Erythroblast (primary cell): ENCODE measurements at regions not wholly inside any gene's neighbourhood (a gene's known extent, or its start where the extent isn't known, plus 50 kb on each side); places are given as distances from the start of the nearest gene placed in this dataset.

ENCODE experiments used
- DNase-seq, 2 experiments: peaks; one replicate each; lab custom pipeline; 2025; lab: John Stamatoyannopoulos, UW
- GATA1 ChIP-seq: IDR thresholded peaks from 2 replicates; pipeline ENCODE4 v1.6.1; 2011; ENCODE audit warnings: low read depth, mild to moderate bottlenecking, control low read depth, low read length, moderate library complexity
- POLR2A ChIP-seq: IDR thresholded peaks from 2 replicates; pipeline ENCODE4 v1.6.1; 2011; ENCODE audit warnings: mild to moderate bottlenecking, low read length

DNA sequence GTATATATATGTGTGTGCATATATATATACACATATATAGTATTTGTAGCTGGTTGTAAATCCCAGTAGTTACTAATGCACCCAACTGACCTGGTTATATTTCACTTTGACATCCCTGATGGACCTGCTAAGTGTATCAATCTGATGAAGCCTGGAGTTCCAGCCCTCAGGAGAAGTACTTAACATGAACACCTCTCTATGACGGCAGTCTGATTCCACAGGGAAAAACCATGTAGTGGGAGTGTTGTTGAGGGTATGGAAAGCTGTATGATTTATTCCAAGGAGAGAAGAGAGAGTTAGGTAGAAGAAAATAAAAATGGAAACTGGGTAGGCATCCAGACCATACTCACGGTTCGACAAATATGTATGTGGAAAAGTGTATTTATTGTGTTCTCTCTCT is 531.2 kb upstream of the SEMA6D start:
- TF ChIP-seq POLR2A (no peak), GATA1 (no peak)
- DNase-seq: no peak

DNA sequence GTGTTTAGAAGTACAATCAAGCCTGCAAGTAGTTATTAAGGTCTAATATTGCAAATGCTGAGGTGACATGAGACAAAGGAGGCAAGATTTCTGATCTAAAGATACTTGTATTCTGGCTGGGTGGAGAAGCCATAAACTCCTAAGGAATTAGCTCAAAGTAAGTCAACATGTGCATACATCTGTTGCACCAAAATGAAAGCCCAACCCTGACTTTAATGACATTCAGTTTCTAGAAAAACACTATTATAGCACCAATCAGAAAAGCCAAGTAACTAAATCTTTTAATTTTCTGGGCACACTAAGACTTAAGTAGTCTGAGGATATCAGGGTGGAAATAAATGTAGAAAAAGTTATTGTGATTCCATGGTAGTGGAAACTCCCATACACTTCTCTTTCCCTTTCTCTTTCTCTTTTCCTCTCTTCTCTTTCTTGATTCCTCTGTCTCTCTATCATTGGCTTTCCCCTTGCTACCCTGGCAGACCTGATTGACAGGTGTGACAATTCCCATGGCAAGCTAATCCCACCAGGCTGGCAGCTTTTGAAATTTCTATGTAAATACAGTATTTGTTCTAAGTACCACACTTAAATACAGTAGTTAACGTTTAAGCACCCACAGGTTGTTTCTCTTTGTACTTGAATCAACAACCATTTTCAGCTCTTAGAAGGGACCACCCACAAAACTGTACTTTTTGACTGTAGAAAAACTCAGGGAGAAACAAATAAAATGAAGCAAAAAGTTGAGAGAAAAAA is 528.4 kb upstream of the SEMA6D start:
- no peak for DNase-seq
- TF ChIP-seq GATA1 (no peak), POLR2A (no peak)

DNA sequence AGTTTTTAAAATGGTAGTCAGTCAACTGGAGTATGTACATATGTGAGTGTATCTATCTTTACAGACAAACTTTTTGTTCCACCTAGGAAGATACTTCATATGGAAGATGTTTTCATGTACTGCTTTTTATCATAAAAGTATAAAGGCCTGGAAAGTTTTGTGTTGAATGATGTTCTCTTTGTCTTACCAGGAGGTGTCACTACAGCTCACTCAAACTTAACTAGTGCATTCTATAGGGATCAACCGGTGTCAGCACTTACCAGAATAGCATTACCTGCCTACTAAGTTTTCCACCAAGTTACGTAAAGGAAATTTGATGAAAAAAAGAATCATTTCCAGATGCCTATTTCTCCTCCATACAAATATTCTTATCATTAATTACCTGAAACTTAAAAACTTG is 522.6 kb upstream of the SEMA6D start:
- TF ChIP-seq GATA1 (no peak), POLR2A (no peak)
- DNase-seq: peak in 1 of 2 experiments; percentile 3

DNA sequence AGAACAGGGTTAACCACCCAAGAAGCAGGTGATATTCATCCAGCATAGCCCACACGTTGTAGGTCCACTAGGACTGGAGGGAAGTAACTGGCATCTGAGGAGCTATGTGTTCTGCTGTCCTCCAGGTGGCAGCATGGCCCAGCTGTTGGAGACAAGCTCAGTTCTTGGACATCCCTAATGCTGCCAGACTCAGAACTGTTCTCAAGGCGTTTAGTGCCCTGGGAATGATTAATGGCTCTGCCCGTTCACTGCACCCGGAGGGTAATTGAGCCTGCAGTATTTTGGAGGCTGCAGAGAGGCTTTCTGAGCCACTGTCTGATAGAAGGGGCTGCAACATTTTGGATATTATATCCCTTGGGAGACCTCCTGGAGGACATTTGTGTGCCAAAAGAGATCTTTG is 521.3 kb upstream of the SEMA6D start:
- TF ChIP-seq POLR2A (no peak), GATA1 (no peak)
- DNase-seq: peak; percentile 38 to 69

DNA sequence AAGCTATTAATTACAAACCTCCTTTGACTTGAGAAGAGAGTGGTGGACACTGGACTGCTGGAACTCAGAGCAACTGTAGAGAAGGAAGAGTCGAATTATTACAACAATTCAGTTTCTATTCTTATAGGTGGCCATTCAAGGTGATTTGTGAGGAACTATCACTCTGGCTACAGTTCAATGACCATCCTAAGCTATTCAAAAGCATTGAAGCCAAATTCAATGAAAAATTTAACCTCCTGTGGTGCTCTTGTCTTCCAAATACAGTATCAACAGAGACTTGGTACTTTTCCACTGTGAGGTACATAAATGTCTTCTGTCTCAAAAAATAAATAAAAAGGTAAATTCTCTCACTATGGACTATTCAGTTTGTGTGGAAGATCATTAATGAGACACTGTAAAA is 513.3 kb upstream of the SEMA6D start:
- DNase-seq: no peak

DNA sequence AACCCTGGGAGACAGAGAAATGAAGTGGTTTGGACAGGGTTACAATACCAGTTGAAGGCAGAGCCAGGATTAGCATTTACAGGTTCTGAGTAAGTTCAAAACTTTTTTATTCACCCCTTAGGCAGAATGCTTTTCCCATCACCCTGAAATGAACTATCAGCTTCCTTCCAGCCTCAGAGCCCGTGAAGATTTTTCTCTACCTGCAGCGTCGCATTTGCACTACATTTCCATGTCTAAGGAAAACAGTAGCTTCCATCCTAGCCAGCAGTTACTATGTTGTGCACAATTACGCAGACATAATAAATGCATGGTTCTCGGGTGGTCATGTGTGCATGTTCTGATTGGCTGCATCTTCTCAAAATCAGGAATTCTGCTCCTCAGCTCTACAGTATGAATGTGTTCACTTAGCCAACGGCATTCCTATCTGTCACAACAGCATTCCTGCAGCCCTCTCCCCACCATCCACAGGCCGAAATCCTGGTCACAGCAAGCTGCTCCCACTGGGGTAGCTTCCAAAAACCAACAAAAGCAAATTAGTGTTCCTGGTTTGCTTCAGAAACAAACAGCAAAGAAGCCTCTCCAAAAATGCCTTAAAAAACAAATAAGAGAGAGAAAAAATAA is 510.8 kb upstream of the SEMA6D start:
- no peak for DNase-seq
- TF ChIP-seq GATA1: no peak
- no peak for TF ChIP-seq POLR2A

More for the DNA sequence above, 513.3 kb upstream of the SEMA6D start:
- no peak for TF ChIP-seq POLR2A
- TF ChIP-seq GATA1: no peak

DNA sequence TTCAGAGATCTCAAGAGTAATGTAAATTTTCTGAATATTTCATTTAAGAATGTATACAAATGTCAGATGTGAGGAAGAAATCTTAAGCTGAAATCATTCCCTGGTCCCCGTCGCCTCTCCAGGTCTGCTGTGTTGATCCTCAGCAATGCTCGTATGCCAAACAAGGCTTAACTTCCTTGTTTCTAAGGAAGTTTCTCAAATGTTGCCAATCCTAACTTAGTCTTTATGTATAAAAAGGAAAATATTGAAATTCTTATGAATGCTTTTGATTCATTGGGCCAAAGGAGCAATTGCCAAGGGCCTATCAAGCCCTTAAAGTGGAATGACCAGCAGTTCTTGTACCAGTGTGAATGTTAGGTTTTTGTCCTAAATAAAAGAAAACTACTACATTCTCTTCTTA is 507.7 kb upstream of the SEMA6D start:
- no peak for DNase-seq
- no peak for TF ChIP-seq POLR2A
- TF ChIP-seq GATA1: no peak

DNA sequence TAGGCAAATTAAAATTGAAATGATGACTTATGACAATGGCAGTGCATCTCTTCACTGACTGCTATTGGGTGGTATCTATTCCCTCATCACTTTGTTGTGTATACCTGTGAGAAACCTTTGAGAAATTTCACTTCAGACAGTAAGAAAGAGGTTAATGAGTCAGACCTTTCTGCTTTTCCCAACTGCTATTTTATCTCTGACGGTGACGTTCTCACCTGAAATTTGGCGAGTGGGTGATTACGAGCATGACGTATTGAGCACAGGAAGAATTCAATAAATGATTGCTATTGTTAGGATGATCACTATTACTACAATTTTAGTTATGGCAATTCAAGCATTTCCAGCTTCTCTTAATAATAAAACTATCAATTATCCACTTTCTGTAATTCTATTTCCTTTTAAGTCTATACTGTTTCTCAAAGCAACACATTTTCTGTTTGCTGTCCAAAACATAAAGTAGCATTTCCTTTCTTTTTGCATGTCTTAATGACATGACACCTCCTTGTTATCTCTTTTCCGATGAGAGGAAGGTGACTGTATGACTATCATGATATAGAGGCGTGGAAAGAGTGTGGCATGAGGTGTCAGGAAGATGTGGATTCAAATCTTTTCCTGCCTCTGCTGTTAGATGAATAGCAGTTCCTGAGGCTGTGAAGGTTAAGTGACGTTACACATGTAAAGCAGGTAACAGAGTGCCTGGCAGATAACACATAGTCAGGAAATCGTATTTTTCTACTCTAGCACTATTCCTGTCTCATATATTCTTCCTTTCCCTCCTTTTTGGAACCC is 504.9 kb upstream of the SEMA6D start:
- TF ChIP-seq GATA1: no peak
- TF ChIP-seq POLR2A: no peak
- no peak for DNase-seq

DNA sequence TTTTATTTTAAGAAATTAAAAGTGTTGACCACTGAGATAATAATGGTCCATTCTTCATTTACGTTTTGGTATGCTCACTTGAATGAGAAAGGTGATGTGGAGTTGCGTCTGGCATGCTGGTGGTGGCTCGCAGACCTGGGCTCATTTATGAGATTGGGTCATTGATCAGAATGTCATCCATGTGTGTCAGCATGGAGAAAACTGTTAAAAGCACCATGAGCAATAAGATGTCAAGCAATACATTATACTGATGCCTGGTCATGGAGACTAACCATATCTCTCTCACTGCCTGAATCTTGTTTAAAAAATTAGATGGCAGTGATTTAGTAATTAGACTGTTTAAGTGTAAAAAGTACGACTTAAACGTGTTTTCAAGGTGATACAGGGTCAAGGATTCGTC is 503.4 kb upstream of the SEMA6D start:
- DNase-seq: no peak
- TF ChIP-seq POLR2A (no peak), GATA1 (no peak)

DNA sequence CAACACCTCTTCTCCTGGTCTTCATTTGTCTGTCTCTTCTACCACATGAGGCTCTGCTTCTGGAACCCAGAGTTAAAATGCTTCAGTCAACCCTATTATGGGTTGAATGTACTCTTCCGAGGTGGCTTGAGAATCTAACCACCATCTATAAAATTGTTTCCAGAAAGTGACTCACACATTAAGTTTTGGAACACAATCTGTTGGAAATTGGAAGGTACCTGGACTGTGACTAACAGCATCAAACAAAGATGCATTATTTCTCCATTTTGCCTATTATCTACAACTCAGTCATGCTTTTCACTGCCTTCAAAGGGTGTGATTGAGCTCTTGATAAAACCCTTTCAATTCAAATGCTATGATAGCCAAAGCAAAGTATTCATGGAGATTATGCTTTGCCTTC is 499.0 kb upstream of the SEMA6D start:
- no peak for TF ChIP-seq POLR2A
- TF ChIP-seq GATA1: no peak
- DNase-seq: no peak

DNA sequence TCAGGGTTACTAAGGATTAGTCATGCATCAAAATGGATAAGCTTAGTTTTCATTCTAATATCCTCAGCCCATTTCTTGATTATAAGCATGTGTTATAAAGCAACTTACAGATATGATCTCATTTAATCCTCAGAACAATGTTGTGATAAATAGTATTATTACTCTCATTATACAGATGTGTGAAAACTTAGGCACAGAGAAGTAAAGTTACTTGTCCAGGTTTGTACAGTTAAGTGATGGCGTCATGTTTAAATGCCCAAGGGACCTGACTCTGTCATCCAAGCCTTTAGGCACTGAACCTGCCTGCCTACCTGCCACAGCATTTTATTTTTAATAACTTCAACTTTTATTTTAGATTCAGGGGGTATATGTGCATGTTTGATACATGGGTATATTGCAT is 472.9 kb upstream of the SEMA6D start:
- DNase-seq: no peak

DNA sequence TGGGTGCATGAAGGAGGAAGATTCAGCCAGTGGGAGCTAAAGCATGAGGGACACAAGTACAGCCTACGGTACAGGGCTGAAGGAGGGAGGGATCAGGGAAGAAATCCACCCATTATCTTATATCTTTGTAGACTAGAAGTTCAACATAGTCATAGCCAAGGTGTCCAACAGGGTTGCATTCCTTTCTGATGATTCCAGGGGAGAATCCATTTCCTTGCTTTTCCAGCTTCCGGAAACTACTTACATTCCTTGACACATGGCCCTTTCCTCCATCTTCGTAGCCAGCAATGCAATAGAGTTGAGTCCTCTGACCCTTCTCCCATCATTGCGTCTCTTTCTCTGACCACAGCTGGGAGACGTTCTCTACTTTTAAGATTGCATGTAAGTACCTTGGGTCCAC is 471.0 kb upstream of the SEMA6D start:
- DNase-seq: no peak
- TF ChIP-seq POLR2A: no peak

More for the DNA sequence above, 472.9 kb upstream of the SEMA6D start:
- TF ChIP-seq GATA1 (no peak), POLR2A (no peak)

DNA sequence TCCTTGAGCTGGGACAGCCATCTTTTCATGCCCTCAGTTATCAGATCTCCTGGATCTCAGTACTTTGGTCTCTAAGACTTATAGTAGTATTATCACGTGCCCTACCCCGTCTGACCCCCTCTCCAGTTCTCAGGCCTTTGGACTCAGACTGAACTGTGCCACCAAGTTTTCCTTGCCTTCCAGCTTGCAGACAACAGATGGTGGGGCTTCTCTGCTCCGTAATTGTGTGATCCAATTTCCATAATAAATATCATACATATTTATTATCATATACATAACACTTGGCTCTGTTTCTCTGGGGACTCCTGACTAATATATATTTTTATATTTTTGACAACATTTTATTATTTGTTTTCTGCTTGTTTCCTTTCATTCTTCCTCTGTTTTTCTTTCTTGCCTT is 458.8 kb upstream of the SEMA6D start:
- DNase-seq: no peak
- TF ChIP-seq POLR2A: no peak
- no peak for TF ChIP-seq GATA1

DNA sequence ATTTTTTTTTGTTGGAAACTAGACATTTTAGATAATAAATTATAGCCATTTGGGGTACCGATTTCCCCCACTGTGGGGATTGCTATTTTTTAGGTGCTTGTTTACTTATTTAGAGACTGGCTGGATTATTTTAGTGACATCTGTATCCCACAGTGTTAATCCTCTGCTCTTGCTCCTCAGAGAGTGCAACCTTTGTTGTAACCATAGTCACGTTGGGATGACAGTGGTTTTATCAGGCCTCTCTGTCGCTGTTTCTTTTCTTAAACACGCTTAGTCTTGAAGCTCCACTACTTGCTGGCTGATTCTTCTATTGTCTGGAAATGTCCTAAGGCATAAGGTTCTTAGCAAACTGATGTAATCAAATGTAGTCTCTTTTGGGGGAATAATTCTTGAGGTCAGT is 451.6 kb upstream of the SEMA6D start:
- DNase-seq: no peak
- TF ChIP-seq GATA1 (no peak), POLR2A (no peak)
